KMS-11 (cell line): ENCODE measurements at regions not wholly inside any gene's neighbourhood (a gene's known extent, or its start where the extent isn't known, plus 50 kb on each side); places are given as distances from the start of the nearest gene placed in this dataset.

ENCODE experiments used
- H2AFZ ChIP-seq: fragments of 200-600 bp; sonication (generic); 2 replicates; pipeline ENCODE4 v1.6.1; 2016; ENCODE audit warnings: antibody characterized with exemption, mixed run types, low read depth
- H3K27ac ChIP-seq: fragments of 200-600 bp; sonication (generic); 2 replicates; pipeline ENCODE4 v1.6.1; 2016; ENCODE audit warnings: mild to moderate bottlenecking, mixed run types
- H3K27me3 ChIP-seq: fragments of 200-600 bp; sonication (generic); 2 replicates; pipeline ENCODE4 v1.6.1; 2017; ENCODE audit warnings: mild to moderate bottlenecking, low read depth, mixed run types, moderate library complexity; ENCODE audit not compliant: insufficient read depth
- H3K36me3 ChIP-seq: fragments of 200-600 bp; sonication (generic); 2 replicates; pipeline ENCODE4 v1.6.1; 2017; ENCODE audit warnings: mild to moderate bottlenecking, mixed run types; ENCODE audit not compliant: insufficient read depth
- H3K4me1 ChIP-seq: fragments of 200-600 bp; sonication (generic); 2 replicates; pipeline ENCODE4 v1.6.1; 2016; ENCODE audit warnings: mild to moderate bottlenecking, low read depth, mixed run types; ENCODE audit not compliant: poor library complexity, severe bottlenecking
- H3K4me2 ChIP-seq: fragments of 200-600 bp; sonication (generic); 2 replicates; pipeline ENCODE4 v1.7.0; 2016; ENCODE audit warnings: mild to moderate bottlenecking, mixed run types
- H3K4me3 ChIP-seq: fragments of 200-600 bp; sonication (generic); IDR thresholded peaks from 2 replicates; pipeline ENCODE4 v1.6.1; 2017; ENCODE audit warnings: low read depth, low read length, mixed read lengths; ENCODE audit not compliant: insufficient read depth
- H3K79me2 ChIP-seq: fragments of 200-600 bp; sonication (generic); 2 replicates; pipeline ENCODE4 v1.6.1; 2016; ENCODE audit warnings: low read depth, mixed run types; ENCODE audit not compliant: insufficient read depth
- H3K9ac ChIP-seq: fragments of 200-600 bp; sonication (generic); 2 replicates; pipeline ENCODE4 v1.6.1; 2016; ENCODE audit warnings: mild to moderate bottlenecking, mixed run types
- H4K20me1 ChIP-seq: fragments of 200-600 bp; sonication (generic); 2 replicates; pipeline ENCODE4 v1.6.1; 2016; ENCODE audit warnings: mild to moderate bottlenecking, mixed run types; ENCODE audit not compliant: insufficient read depth
- TF ChIP-seq, protein P1 (sequence below): fragments of 200-600 bp; sonication (generic); conservative IDR thresholded peaks from 2 replicates; pipeline ENCODE4 v1.6.1; 2017; ENCODE audit warnings: low read depth, mild to moderate bottlenecking, antibody characterized with exemption, low read length, moderate library complexity, mixed read lengths

GRCh38 chr12:77214136-77214535, 148.8 kb upstream of the E2F7 start:
- no peak overlapping the region for H3K9ac ChIP-seq
- H3K27me3 ChIP-seq: no peaks in the 10 kb centered on the region
- no peak overlapping the region for H3K27ac ChIP-seq
- no peak overlapping the region for H2AFZ ChIP-seq
- H3K4me2 ChIP-seq: no peak overlapping the region
- H3K4me1 ChIP-seq: no peaks in the 10 kb centered on the region
- H4K20me1 ChIP-seq: no peaks in the 10 kb centered on the region
- no peak overlapping the region for H3K4me3 ChIP-seq
- TF ChIP-seq, protein P1, sequence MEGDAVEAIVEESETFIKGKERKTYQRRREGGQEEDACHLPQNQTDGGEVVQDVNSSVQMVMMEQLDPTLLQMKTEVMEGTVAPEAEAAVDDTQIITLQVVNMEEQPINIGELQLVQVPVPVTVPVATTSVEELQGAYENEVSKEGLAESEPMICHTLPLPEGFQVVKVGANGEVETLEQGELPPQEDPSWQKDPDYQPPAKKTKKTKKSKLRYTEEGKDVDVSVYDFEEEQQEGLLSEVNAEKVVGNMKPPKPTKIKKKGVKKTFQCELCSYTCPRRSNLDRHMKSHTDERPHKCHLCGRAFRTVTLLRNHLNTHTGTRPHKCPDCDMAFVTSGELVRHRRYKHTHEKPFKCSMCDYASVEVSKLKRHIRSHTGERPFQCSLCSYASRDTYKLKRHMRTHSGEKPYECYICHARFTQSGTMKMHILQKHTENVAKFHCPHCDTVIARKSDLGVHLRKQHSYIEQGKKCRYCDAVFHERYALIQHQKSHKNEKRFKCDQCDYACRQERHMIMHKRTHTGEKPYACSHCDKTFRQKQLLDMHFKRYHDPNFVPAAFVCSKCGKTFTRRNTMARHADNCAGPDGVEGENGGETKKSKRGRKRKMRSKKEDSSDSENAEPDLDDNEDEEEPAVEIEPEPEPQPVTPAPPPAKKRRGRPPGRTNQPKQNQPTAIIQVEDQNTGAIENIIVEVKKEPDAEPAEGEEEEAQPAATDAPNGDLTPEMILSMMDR: no peak
- H3K36me3 ChIP-seq: no peaks in the 10 kb centered on the region
- no peaks in the 10 kb centered on the region for H3K79me2 ChIP-seq

DNA sequence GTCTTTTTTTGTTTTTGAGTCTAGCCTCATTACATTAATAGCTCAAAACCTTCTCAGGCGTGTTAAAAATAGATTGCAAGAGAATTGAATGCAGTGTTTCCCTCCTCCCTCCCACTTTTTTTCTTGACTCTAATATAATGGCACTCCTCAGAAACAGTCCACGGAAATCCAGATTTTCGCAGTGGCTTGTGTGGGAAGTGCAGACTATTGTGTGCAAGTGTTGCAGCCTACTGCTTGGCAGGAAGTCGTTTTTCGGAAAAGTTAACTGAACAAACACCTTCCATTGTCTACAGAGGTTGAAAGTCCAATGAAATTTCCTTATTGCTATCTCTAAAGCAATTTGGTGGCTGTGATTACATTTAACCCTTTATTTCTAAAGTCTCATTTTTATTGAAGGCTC, 147.9 kb upstream of the E2F7 start:
- Histone ChIP-seq H3K36me3 (no peaks in the 10 kb centered on the region), H4K20me1 (no peaks in the 10 kb centered on the region), H3K79me2 (no peaks in the 10 kb centered on the region), H3K4me3 (no peak overlapping the region), H3K4me2 (no peak overlapping the region), H3K9ac (no peak overlapping the region), H3K27ac (no peak overlapping the region), H3K27me3 (no peaks in the 10 kb centered on the region), H2AFZ (no peak overlapping the region), H3K4me1 (no peaks in the 10 kb centered on the region)
- TF ChIP-seq, protein P1: no peak

DNA sequence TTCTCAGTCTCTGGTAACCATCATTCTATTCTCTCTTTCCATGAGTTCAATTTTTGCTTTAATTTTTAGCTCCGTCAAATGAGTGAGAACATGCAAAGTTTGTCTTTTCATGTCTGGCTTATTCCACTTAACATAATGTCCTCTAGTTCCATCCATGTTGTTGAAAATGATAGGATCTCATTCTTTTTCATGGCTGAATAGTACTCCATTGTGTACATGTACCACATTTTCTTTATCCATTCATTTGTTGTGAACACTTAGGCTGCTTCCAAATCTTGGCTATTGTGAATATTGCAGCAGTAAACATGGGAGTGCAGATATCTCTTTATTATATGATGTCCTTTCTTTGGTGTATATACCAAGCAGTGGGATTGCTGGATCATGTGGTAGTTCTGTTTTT, 145.4 kb upstream of the E2F7 start:
- Histone ChIP-seq H2AFZ (no peak overlapping the region), H3K4me3 (no peak overlapping the region), H3K36me3 (no peaks in the 10 kb centered on the region), H3K4me2 (no peak overlapping the region), H3K27ac (no peak overlapping the region), H4K20me1 (no peaks in the 10 kb centered on the region), H3K4me1 (no peaks in the 10 kb centered on the region), H3K9ac (no peak overlapping the region), H3K79me2 (no peaks in the 10 kb centered on the region), H3K27me3 (no peaks in the 10 kb centered on the region)
- TF ChIP-seq, protein P1: no peak

GRCh38 chr12:77204083-77204482, 138.7 kb upstream of the E2F7 start:
- H3K27me3 ChIP-seq: no peaks in the 10 kb centered on the region
- H3K27ac ChIP-seq: no peak overlapping the region
- no peak overlapping the region for H3K4me3 ChIP-seq
- no peaks in the 10 kb centered on the region for H3K79me2 ChIP-seq
- H4K20me1 ChIP-seq: no peaks in the 10 kb centered on the region
- no peaks in the 10 kb centered on the region for H3K4me1 ChIP-seq
- TF ChIP-seq, protein P1: no peak
- no peak overlapping the region for H3K4me2 ChIP-seq
- H2AFZ ChIP-seq: no peak overlapping the region
- no peaks in the 10 kb centered on the region for H3K36me3 ChIP-seq
- no peak overlapping the region for H3K9ac ChIP-seq
